NCI-H526 treated with DMSO at 0.1 percent for 48 hours (cell line): ENCODE measurements at regions not wholly inside any gene's neighbourhood (a gene's known extent, or its start where the extent isn't known, plus 50 kb on each side); places are given as distances from the start of the nearest gene placed in this dataset.

ENCODE experiments used
- DNase-seq: peaks from one replicate; lab custom pipeline; 2025; lab: John Stamatoyannopoulos, UW

- no peak for DNase-seq
Measured at GRCh38 chr12:24223926-24224325, 274.5 kb upstream of the SOX5 start.

GRCh38 chr12:24222968-24223367 lies 273.5 kb upstream of the SOX5 start:
- DNase-seq = no peak

GRCh38 chr12:24212496-24212895 lies 263.0 kb upstream of the SOX5 start:
- DNase-seq = no peak

- no peak for DNase-seq
Measured at GRCh38 chr12:24206621-24207020, 257.2 kb upstream of the SOX5 start.

GRCh38 chr12:24201258-24201970 lies 251.9 kb upstream of the SOX5 start:
- DNase-seq = no peak

GRCh38 chr12:24200010-24200409 lies 250.5 kb upstream of the SOX5 start:
- DNase-seq = no peak

- DNase-seq = no peak
Measured at GRCh38 chr12:24198936-24199671, 249.6 kb upstream of the SOX5 start.

GRCh38 chr12:24198070-24198469 lies 248.6 kb upstream of the SOX5 start:
- no peak for DNase-seq

- DNase-seq = no peak
Measured at GRCh38 chr12:24197532-24197931, 248.1 kb upstream of the SOX5 start.

- DNase-seq = no peak
Measured at GRCh38 chr12:24195063-24195462, 245.6 kb upstream of the SOX5 start.

GRCh38 chr12:24191117-24191516 lies 241.6 kb upstream of the SOX5 start:
- no peak for DNase-seq

- no peak for DNase-seq
Measured at GRCh38 chr12:24185782-24186181, 236.3 kb upstream of the SOX5 start.

- DNase-seq = no peak
Measured at GRCh38 chr12:24177889-24178288, 228.4 kb upstream of the SOX5 start.

- no peak for DNase-seq
Measured at GRCh38 chr12:24175929-24176328, 226.5 kb upstream of the SOX5 start.

- DNase-seq = no peak
Measured at GRCh38 chr12:24175284-24175683, 225.8 kb upstream of the SOX5 start.

- no peak for DNase-seq
Measured at GRCh38 chr12:24173067-24173466, 223.6 kb upstream of the SOX5 start.

- DNase-seq = no peak
Measured at GRCh38 chr12:24172773-24173066, 223.2 kb upstream of the SOX5 start.

- DNase-seq = no peak
Measured at GRCh38 chr12:24172031-24172772, 222.7 kb upstream of the SOX5 start.

GRCh38 chr12:24155042-24155441 lies 205.6 kb upstream of the SOX5 start:
- no peak for DNase-seq

GRCh38 chr12:24153079-24153478 lies 203.6 kb upstream of the SOX5 start:
- no peak for DNase-seq

- no peak for DNase-seq
Measured at GRCh38 chr12:24152270-24152669, 202.8 kb upstream of the SOX5 start.

GRCh38 chr12:24143928-24144327 lies 194.5 kb upstream of the SOX5 start:
- no peak for DNase-seq

GRCh38 chr12:24139035-24139434 lies 189.6 kb upstream of the SOX5 start:
- no peak for DNase-seq
